Body of pancreas (tissue), 4 donors: ENCODE measurements at regions not wholly inside any gene's neighbourhood (a gene's known extent, or its start where the extent isn't known, plus 50 kb on each side); places are given as distances from the start of the nearest gene placed in this dataset.
"Not testable (repeated sequence)": the region's sequence is repeated elsewhere in the genome, so short reads cannot be mapped to it uniquely, and the experiment has no call there.

Experiments
- ATAC-seq: fragments of 150-250 bp; one replicate; pipeline ENCODE4 v1.9.1; 2016
- DNase-seq, 4 donors: peaks; one replicate each; pipeline ENCODE4 v3.0.0-alpha.2; 2019
- H3K27ac ChIP-seq, 4 donors: fragments of 200-600 bp; sonication (generic); 1 replicate in 3 of 4; 2 replicates in 1 of 4; pipeline versions ENCODE4 v1.5.1 to v1.6.1; 2016 to 2019; ENCODE audit warnings: mild to moderate bottlenecking in 1 of 4, mixed read lengths in 1 of 4, moderate library complexity in 1 of 4
- H3K27me3 ChIP-seq, 2 donors: fragments of 200-600 bp; sonication (generic); one replicate each; pipeline ENCODE4 v1.6.0; 2016; ENCODE audit warnings: mild to moderate bottlenecking in 1 of 2
- H3K36me3 ChIP-seq, 2 donors: fragments of 200-600 bp; sonication (generic); replicated peaks in 1 of 2; 2 replicates each; pipeline ENCODE4 v1.5.1; 2016; ENCODE audit warnings: low read depth in 2 of 2; ENCODE audit not compliant: insufficient read depth in 1 of 2
- H3K4me1 ChIP-seq: fragments of 200-600 bp; sonication (generic); one replicate; pipeline ENCODE4 v1.6.0; 2016
- H3K4me3 ChIP-seq, 2 donors: fragments of 200-600 bp; sonication (generic); 1 replicate in 1 of 2; 2 replicates in 1 of 2; pipeline ENCODE4 v1.5.1; 2016 to 2019
- H3K9me3 ChIP-seq, 3 donors: fragments of 200-600 bp; sonication (generic); 1 replicate in 2 of 3; 2 replicates in 1 of 3; pipeline ENCODE4 v1.5.1; 2016
- CTCF ChIP-seq, 7 experiments: fragments of 450-650 bp in 4 of 7; fragments of 200-600 bp in 3 of 7; sonication (generic) in 3 of 7; IDR thresholded peaks; one replicate each; pipeline ENCODE4 v1.5.1; 2016 to 2019; ENCODE audit warnings: antibody characterized with exemption in 7 of 7
- POLR2A ChIP-seq, 3 donors: fragments of 450-650 bp; IDR thresholded peaks; one replicate each; pipeline ENCODE4 v1.6.1; 2016; ENCODE audit warnings: antibody characterized with exemption in 3 of 3, mild to moderate bottlenecking in 2 of 3
- WGBS, 2 donors: methylation state at CpG; one replicate each; pipeline ENCODE4 v1.1.5; 2017; 5-methylcytosine and 5-hydroxymethylcytosine counted together
- intact Hi-C: fragments of 100-400 bp; cut with DNase I; formaldehyde crosslinking; loops from one replicate; pipeline ENCODE4 v1.15.1; 2023

GRCh38 chr13:80817979-80818378 lies 477.1 kb upstream of the SPRY2 start:
- DNase-seq, result no peak
- Histone ChIP-seq H3K27ac (no peak overlapping the region), H3K4me3 (no peak overlapping the region), H3K9me3 (no peaks in the 10 kb centered on the region), H3K4me1 (no peaks in the 10 kb centered on the region), H3K36me3 (no peaks in the 10 kb centered on the region), H3K27me3 (no peaks in the 10 kb centered on the region)
- no peak for ATAC-seq
- TF ChIP-seq POLR2A (IDR thresholded peaks at IDR 0.05) (no peak), CTCF (IDR thresholded peaks at IDR 0.05) (no peak)
- WGBS, 2 donors, result 88% methylated on average over 1 of the region's 1 CpG
- intact Hi-C loops, result no loop called here

GRCh38 chr13:80814541-80814940 lies 473.6 kb upstream of the SPRY2 start:
- TF ChIP-seq POLR2A (IDR thresholded peaks at IDR 0.05) (no peak), CTCF (IDR thresholded peaks at IDR 0.05) (no peak)
- ATAC-seq (no peak), DNase-seq (no peak)
- Histone ChIP-seq H3K9me3 (no peaks in the 10 kb centered on the region), H3K36me3 (no peaks in the 10 kb centered on the region), H3K27me3 (no peaks in the 10 kb centered on the region), H3K4me1 (no peaks in the 10 kb centered on the region), H3K27ac (no peak overlapping the region), H3K4me3 (no peak overlapping the region)
- intact Hi-C loops, result no loop called here

GRCh38 chr13:80810294-80810693 lies 469.4 kb upstream of the SPRY2 start:
- DNase-seq, ATAC-seq, H3K4me3 ChIP-seq, H3K27me3 ChIP-seq, H3K27ac ChIP-seq, H3K36me3 ChIP-seq, H3K4me1 ChIP-seq, H3K9me3 ChIP-seq, intact Hi-C loops: not testable (repeated sequence)
- WGBS, 2 donors, result 73 to 74% methylated on average over 4 of the region's 4 CpGs

GRCh38 chr13:80802946-80803345 lies 462.0 kb upstream of the SPRY2 start:
- ATAC-seq (no peak), DNase-seq (no peak)
- H3K27me3 ChIP-seq, result no peaks in the 10 kb centered on the region
- H3K27ac ChIP-seq, result no peak overlapping the region
- WGBS, 2 donors, result 73 to 76% methylated on average over 3 of the region's 3 CpGs
- intact Hi-C loops, result no loop called here
- H3K4me1 ChIP-seq, result no peaks in the 10 kb centered on the region
- H3K4me3 ChIP-seq, result no peak overlapping the region
- TF ChIP-seq POLR2A (IDR thresholded peaks at IDR 0.05) (no peak), CTCF (IDR thresholded peaks at IDR 0.05) (no peak)
- no peaks in the 10 kb centered on the region for H3K36me3 ChIP-seq
- H3K9me3 ChIP-seq, result no peaks in the 10 kb centered on the region

- ATAC-seq (no peak), DNase-seq (no peak)
- no peaks in the 10 kb centered on the region for H3K9me3 ChIP-seq
- no peaks in the 10 kb centered on the region for H3K4me1 ChIP-seq
- no peak overlapping the region for H3K4me3 ChIP-seq
- H3K27ac ChIP-seq, result no peak overlapping the region
- TF ChIP-seq POLR2A (IDR thresholded peaks at IDR 0.05), result no peak
- TF ChIP-seq CTCF (IDR thresholded peaks at IDR 0.05), result no peak
- WGBS, 2 donors, result 89 to 92% methylated on average over 1 of the region's 1 CpG
- intact Hi-C loops, result no loop called here
- no peaks in the 10 kb centered on the region for H3K36me3 ChIP-seq
- no peaks in the 10 kb centered on the region for H3K27me3 ChIP-seq
Observed at GRCh38 chr13:80798576-80799133, 457.7 kb upstream of the SPRY2 start.
